MCF 10A (cell line): ENCODE measurements at regions not wholly inside any gene's neighbourhood (a gene's known extent, or its start where the extent isn't known, plus 50 kb on each side); places are given as distances from the start of the nearest gene placed in this dataset.
"Not testable (repeated sequence)": the region's sequence is repeated elsewhere in the genome, so short reads cannot be mapped to it uniquely, and the experiment has no call there.

Experiments
- BruUV-seq: library from RNA; stranded (reverse); fragments of 400-500 nt; replicated peaks from 2 replicates; lab custom pipeline; 2021; lab: Mats Ljungman, UMichigan
- CTCF ChIA-PET: fragments of 300-600 bp; sonication (Branson Sonifier 250); formaldehyde crosslinking; extraction: SDS; loops from one replicate; lab custom pipeline; 2021; ENCODE audit warnings: antibody characterized with exemption, inconsistent platforms; lab: Yijun Ruan, JAX
- POLR2A ChIA-PET: fragments of 300-600, 350-650 bp; sonication (Branson Sonifier 250); formaldehyde crosslinking; extraction: SDS; loops from one replicate; lab custom pipeline; 2020; ENCODE audit warnings: antibody characterized with exemption, inconsistent platforms; lab: Yijun Ruan, JAX
- DNase-seq: peaks from one replicate; pipeline ENCODE4 v3.0.0-alpha.2; 2018; ENCODE audit not compliant: unreplicated experiment
- H3K27ac Mint-ChIP-seq: one replicate; pipeline ENCODE4 v1.8.0; 2022; ENCODE audit warnings: mild to moderate bottlenecking, low read depth, mixed read lengths; ENCODE audit not compliant: unreplicated experiment
- H3K27me3 Mint-ChIP-seq: one replicate; pipeline ENCODE4 v1.8.0; 2022; ENCODE audit warnings: mixed read lengths; ENCODE audit not compliant: insufficient read depth, unreplicated experiment
- H3K36me3 Mint-ChIP-seq: one replicate; pipeline ENCODE4 v1.8.0; 2022; ENCODE audit warnings: mild to moderate bottlenecking, moderate library complexity, mixed read lengths; ENCODE audit not compliant: insufficient read depth, unreplicated experiment
- H3K4me1 Mint-ChIP-seq: one replicate; pipeline ENCODE4 v1.8.0; 2022; ENCODE audit warnings: mixed read lengths; ENCODE audit not compliant: insufficient read depth, unreplicated experiment
- H3K4me3 Mint-ChIP-seq: one replicate; pipeline ENCODE4 v1.8.0; 2022; ENCODE audit warnings: mild to moderate bottlenecking, moderate library complexity, mixed read lengths; ENCODE audit not compliant: unreplicated experiment
- H3K9me3 Mint-ChIP-seq: one replicate; pipeline ENCODE4 v1.8.0; 2022; ENCODE audit warnings: mixed read lengths; ENCODE audit not compliant: unreplicated experiment
- intact Hi-C: fragments of 100-400 bp; cut with micrococcal nuclease; formaldehyde crosslinking; loops from 2 replicates; pipeline ENCODE4 v1.14.1; 2022
- TF ChIP-seq, protein P1 (sequence below): fragments of 200-600 bp; IDR thresholded peaks from one replicate; pipeline ENCODE4 v1.8.0; 2022; ENCODE audit warnings: antibody characterized with exemption, mild to moderate bottlenecking; ENCODE audit not compliant: unreplicated experiment

DNA sequence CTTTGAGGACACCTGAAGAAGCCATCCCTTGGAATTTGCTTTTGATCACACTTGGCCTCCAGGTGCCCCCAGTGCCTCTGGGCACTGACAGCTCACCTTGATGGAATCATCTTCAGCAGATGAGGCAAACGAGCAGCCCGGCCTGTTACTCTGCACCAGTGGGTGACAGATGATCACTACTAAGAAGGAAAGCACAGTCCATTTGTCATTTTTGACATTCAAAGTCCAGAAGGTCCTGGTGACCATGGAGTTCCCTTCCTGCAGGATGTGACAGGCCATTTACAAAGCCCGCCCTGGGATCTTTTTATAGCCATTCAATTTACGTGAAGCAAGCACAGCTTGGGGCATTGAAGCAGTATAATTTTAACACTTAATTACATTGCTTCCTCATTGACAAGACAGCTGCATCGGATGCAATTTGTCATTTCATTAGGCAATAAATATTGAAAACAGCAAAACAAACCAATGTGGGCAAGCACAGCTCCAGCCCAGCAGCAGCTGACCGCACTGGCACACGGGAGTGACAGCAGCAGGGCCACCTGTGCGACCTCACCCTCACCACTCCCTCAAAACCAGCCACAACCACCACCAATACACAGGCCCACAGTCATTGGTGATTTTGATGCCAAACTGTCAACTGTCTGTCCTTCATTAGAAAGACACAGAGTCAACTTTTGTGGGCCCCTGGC lies 76.0 kb upstream of the SLC66A3 start:
- no peaks in the 10 kb centered on the region for H3K9me3 Mint-ChIP-seq
- no peak overlapping the region for H3K27ac Mint-ChIP-seq
- H3K36me3 Mint-ChIP-seq, result no peaks in the 10 kb centered on the region
- CTCF ChIA-PET, result no interaction called here
- peaks cover 9% of the 10 kb centered on the region for H3K27me3 Mint-ChIP-seq
- no TSS peak for BruUV-seq
- TF ChIP-seq, protein P1, sequence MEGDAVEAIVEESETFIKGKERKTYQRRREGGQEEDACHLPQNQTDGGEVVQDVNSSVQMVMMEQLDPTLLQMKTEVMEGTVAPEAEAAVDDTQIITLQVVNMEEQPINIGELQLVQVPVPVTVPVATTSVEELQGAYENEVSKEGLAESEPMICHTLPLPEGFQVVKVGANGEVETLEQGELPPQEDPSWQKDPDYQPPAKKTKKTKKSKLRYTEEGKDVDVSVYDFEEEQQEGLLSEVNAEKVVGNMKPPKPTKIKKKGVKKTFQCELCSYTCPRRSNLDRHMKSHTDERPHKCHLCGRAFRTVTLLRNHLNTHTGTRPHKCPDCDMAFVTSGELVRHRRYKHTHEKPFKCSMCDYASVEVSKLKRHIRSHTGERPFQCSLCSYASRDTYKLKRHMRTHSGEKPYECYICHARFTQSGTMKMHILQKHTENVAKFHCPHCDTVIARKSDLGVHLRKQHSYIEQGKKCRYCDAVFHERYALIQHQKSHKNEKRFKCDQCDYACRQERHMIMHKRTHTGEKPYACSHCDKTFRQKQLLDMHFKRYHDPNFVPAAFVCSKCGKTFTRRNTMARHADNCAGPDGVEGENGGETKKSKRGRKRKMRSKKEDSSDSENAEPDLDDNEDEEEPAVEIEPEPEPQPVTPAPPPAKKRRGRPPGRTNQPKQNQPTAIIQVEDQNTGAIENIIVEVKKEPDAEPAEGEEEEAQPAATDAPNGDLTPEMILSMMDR, result no peak
- intact Hi-C loops, result no loop called here
- H3K4me1 Mint-ChIP-seq, result no peaks in the 10 kb centered on the region
- POLR2A ChIA-PET, result no interaction called here
- H3K4me3 Mint-ChIP-seq, result no peak overlapping the region
- no peak for DNase-seq

DNA sequence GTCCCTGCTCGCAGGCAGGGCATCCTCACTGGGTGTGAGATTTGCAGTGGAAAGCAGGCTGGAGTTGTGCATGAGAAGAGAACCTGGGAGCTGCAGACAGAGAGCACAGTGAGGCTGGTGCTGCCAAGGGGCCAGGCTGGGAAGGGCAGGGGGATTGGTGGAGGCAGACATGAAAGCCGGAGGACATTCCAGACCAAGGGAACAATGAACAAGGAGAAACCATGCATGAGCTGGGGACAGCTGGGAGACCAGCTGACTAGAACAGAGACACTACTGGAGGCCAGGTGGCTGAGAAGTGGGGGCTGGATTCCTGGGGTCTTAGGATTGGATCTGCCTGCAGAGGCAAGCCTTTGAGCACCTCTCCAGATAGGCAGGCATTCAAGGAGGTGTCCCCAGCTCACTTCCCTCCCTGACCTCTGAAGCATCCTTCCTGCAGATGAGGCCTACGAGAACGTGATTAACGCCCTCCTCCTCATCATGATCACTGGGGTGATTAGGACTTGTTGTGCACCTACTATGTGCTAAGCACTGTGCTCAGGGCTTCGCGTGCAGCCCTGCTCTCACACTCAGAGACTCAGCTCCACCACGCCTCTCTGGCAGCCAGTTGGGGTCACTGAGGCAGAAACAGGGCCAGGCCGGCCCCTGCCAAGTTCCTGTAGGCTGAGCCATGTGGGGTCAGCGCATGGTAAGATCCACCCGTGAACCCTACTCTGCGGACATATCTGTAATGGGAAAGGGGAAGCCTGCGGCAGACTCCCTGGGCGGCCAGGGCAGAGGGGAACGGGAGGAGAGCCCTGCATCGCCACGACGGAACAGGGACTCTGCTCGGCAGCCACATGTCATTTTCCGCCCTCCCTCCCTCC lies 74.8 kb upstream of the SLC66A3 start:
- no TSS peak for BruUV-seq
- H3K4me3 Mint-ChIP-seq, result no peak overlapping the region
- intact Hi-C loops, result no loop called here
- TF ChIP-seq, protein P1, result no peak
- no peaks in the 10 kb centered on the region for H3K36me3 Mint-ChIP-seq
- H3K9me3 Mint-ChIP-seq, result no peaks in the 10 kb centered on the region
- DNase-seq, result no peak
- no peaks in the 10 kb centered on the region for H3K4me1 Mint-ChIP-seq
- peaks cover 19% of the 10 kb centered on the region for H3K27me3 Mint-ChIP-seq
- ChIA-PET CTCF (interaction anchor here (1.1 kb wide), 1 partner anchor 44 kb away, joined by 3 read pairs; no protein-coding TSS in a partner anchor), POLR2A (no interaction called here)
- H3K27ac Mint-ChIP-seq, result no peak overlapping the region

DNA sequence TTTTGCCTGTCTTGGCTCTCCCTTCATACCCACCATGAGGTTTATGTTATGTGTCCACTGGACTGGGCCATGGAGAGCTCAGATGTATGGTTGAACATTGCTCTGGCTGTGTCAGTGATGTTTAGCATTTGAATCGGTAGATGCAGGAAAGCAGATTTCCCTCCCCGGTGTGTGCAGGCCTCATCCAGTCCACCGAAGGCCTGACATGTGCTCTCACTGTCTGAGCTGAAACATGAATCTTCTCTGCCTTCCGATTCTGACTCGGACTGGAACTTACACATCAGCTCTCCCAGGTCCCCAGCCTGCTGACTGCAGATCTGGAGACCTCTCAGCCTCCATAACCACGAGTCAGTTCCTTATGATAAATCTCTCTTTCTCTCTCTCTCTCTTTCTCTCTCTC lies 72.4 kb upstream of the SLC66A3 start:
- BruUV-seq, result no TSS peak
- POLR2A ChIA-PET, result no interaction called here
- no peak for DNase-seq
- no peak overlapping the region for H3K4me3 Mint-ChIP-seq
- no peaks in the 10 kb centered on the region for H3K9me3 Mint-ChIP-seq
- no peaks in the 10 kb centered on the region for H3K36me3 Mint-ChIP-seq
- no peaks in the 10 kb centered on the region for H3K4me1 Mint-ChIP-seq
- H3K27me3 Mint-ChIP-seq, result peaks cover 39% of the 10 kb centered on the region
- intact Hi-C loops, result no loop called here
- TF ChIP-seq, protein P1, result no peak
- CTCF ChIA-PET, result interaction anchor here (0.8 to 0.9 kb wide), 2 partner anchors 42 to 250 kb away, joined by 4 to 5 read pairs; no protein-coding TSS in a partner anchor
- no peak overlapping the region for H3K27ac Mint-ChIP-seq

DNA sequence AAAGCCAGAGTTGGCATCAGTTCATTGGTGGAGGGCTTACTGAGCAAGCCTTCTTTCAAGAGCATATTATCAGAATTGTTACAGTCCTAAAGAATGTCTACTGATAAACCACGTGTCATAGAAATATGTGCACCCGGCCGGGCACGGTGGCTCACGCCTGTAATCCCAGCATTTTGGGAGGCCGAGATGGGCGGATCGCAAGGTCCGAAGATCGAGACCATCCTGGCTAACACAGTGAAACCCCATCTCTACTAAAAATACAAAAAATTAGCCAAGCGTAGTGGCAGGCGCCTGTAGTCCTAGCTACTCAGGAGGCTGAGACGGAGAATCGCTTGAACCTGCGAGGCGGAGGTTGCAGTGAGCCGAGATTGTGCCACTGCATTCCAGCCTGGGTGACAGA lies 66.4 kb upstream of the SLC66A3 start:
- H3K9me3 Mint-ChIP-seq, H3K4me1 Mint-ChIP-seq, BruUV-seq, DNase-seq, H3K4me3 Mint-ChIP-seq, CTCF ChIA-PET, H3K36me3 Mint-ChIP-seq, intact Hi-C loops, H3K27ac Mint-ChIP-seq: not testable (repeated sequence)
- POLR2A ChIA-PET, result interaction anchor here (0.6 kb wide), 1 partner anchor 84 kb away, joined by 3 read pairs; no protein-coding TSS in a partner anchor
- peaks cover 46% of the 10 kb centered on the region for H3K27me3 Mint-ChIP-seq
